Endometrial microvascular endothelial cells (primary cell): ENCODE measurements at regions not wholly inside any gene's neighbourhood (a gene's known extent, or its start where the extent isn't known, plus 50 kb on each side); places are given as distances from the start of the nearest gene placed in this dataset.
"Not testable (repeated sequence)": the region's sequence is repeated elsewhere in the genome, so short reads cannot be mapped to it uniquely, and the experiment has no call there.

Experiments used
- in situ Hi-C: cut with HindIII; loops from 2 replicates; pipeline ENCODE4 v1.10.0; 2017; ENCODE audit warnings: low sequenced_read_pairs, low pct_unique_long_range_greater_than_20kb; ENCODE audit errors: inconsistent ontology term

- in situ Hi-C loops = no loop called here
Measured at GRCh38 chr13:40356011-40356410, 310.4 kb downstream of the FOXO1 start.

- in situ Hi-C loops = not testable (repeated sequence)
Measured at GRCh38 chr13:40356458-40356857, 310.0 kb downstream of the FOXO1 start.

- in situ Hi-C loops = no loop called here
Measured at GRCh38 chr13:40362502-40362901, 303.9 kb downstream of the FOXO1 start.

DNA sequence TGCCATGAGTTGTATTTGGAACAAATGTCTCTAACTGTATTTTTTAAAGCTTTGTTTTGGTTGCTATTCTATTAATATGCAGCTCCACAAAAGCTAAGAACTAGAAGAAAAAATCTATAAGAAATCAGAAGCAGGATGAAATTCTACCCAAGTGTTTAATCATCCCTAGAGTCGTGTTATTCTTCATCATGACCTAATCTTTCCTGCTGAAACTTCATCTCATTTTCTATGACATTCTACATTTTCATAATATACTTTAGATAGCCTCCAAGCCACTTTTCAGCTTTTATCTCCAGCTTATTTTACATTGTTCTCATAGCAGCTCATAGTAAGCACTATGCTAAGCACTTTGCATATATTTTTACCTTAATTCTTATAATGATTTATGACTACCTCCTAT, 302.8 kb downstream of the FOXO1 start:
- in situ Hi-C loops = no loop called here

- in situ Hi-C loops = no loop called here
Measured at GRCh38 chr13:40366119-40366518, 300.3 kb downstream of the FOXO1 start.

DNA sequence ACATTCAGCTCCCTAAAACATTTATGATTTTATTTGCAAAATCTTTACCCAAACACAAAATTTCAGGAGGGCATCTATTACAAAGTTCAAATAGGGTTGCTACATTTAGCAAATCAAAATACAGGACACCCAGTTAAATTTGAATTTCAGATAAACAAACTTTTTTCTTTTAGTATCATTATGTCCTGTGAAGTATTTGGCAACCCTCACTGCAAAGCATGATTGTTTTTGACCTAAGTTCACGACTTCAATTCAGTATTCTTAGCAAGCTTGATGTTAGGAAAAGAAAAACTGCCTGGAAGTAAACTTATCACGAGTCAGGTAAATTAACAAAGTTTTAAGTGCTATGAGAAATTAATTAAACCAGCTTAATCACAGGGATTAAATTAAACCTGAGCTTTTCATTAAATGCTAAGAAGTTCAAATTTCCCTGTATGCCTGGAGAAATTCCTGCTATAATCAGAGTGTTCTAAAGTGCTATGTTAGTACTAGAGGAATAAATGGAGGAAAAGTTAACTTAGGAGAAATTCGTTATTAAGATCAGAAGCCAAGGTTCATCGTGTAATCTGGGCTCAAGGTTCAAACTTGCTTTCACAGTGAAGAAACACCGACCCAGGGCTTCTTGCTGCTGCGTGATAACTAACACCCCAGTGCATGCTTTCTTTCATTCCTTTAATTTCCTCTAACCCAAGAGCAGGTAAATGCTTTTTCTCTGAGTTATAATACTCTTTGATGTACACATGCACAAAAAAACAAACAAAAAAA, 298.1 kb downstream of the FOXO1 start:
- in situ Hi-C loops = no loop called here

DNA sequence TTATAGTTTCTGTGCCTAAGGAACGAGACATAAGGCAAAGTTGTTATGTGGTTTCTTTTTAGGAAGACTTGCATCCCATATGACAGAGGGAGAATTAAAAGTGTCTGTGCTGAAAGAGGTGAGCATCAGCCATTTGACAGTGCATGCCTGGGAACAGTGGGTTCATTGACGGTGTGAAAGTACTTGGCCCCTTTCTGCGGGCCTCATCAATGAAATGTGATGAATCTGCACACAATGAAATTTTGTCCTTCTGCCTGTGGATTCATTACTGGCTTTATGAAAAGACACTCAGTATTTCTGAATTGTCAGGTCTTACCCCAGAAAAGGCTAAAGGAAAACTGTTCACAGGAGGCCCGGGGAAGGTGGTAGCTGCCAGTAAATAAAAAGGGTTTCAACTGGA, 295.8 kb downstream of the FOXO1 start:
- in situ Hi-C loops = no loop called here

GRCh38 chr13:40371531-40372125, 294.8 kb downstream of the FOXO1 start:
- in situ Hi-C loops = no loop called here

DNA sequence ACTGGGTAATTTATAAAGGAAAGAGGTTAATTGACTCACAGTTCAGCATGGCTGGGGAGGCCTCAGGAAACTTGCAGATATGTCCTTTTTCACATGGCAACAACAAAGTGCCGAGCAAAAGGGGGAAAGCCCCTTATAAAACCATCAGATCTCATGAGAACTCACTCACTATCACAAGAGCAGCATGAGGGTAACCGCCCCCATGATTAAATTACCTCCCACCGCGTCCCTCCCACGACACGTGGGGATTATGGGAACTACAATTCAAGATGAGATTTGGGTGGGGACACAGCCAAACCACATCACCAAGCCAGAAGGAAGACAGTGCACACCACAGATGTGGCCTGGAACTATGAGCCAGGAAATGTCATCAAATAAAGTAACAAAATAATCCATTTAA, 292.8 kb downstream of the FOXO1 start:
- in situ Hi-C loops = not testable (repeated sequence)

DNA sequence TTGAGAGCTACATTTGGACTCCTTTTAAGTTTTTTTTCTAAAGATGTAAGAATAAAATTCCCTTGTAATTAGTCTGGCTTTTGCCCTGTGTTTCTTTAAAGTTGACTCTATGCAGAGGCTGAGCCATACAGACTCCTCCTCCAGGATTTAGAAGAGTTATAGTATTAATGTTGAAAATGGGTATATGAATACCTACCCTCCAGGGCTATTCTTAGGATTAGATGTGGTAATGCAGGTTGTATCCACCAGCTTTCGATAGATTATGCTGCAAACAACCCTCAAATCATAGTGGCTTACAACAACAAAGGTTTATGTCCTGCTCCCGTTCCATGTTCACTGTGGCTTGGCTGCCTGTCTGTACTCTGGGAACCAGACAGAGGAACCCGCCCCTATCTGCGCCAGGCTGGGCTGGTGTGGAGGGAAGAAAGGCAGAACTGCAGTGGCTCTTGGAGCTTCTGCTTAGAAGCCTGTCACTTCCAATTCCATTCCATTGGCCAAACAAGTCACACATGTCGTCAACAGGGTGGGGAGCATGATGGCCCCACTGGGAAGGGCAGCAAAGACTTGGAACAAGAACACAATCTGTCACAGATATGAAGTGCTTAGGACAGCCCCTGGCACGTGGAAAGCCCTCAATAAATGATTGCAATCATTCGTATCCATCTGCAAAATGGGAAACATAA, 290.8 kb downstream of the FOXO1 start:
- in situ Hi-C loops = no loop called here

GRCh38 chr13:40376296-40376849, 290.1 kb downstream of the FOXO1 start:
- in situ Hi-C loops = no loop called here

- in situ Hi-C loops = no loop called here
Measured at GRCh38 chr13:40376867-40377535, 289.4 kb downstream of the FOXO1 start.

GRCh38 chr13:40377783-40378182, 288.7 kb downstream of the FOXO1 start:
- in situ Hi-C loops = no loop called here

GRCh38 chr13:40379196-40379595, 287.2 kb downstream of the FOXO1 start:
- in situ Hi-C loops = no loop called here

GRCh38 chr13:40379794-40380578, 286.5 kb downstream of the FOXO1 start:
- in situ Hi-C loops = no loop called here

- in situ Hi-C loops = no loop called here
Measured at GRCh38 chr13:40381935-40382764, 284.3 kb downstream of the FOXO1 start.

DNA sequence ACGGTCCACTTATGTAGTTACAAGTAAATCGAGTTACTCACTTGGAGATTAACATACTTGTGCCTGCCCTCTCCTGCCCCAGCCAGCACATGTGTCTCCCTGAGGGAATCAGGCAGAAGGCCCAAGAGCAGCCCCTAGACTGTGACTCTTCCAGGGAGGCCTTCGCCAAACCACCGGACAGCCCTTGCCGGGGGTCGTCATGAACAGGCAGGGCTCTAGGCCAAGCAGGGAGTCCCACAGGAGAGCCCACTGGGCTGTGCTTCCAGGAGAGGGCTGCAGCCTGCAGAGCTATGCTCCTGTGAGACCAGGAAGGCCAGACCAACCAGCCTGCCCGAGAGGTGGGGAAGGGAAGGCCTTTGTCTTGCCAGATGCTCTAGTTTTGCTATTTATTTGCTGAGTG, 283.3 kb downstream of the FOXO1 start:
- in situ Hi-C loops = no loop called here

GRCh38 chr13:40383885-40384284, 282.6 kb downstream of the FOXO1 start:
- in situ Hi-C loops = no loop called here
